Renal cortical epithelial cell (primary cell): ENCODE measurements at regions not wholly inside any gene's neighbourhood (a gene's known extent, or its start where the extent isn't known, plus 50 kb on each side); places are given as distances from the start of the nearest gene placed in this dataset.

Experiments used
- DNase-seq: peaks from one replicate; pipeline ENCODE4 v3.0.0-alpha.2; 2011; ENCODE audit warnings: low read depth

GRCh38 chr20:57080796-57081195 lies 185.6 kb downstream of the BMP7 start:
- DNase-seq, result no peak

- DNase-seq, result no peak
Measured at GRCh38 chr20:57082357-57082945, 184.0 kb downstream of the BMP7 start.

GRCh38 chr20:57083072-57083471 lies 183.4 kb downstream of the BMP7 start:
- DNase-seq, result no peak

- DNase-seq, result no peak
Measured at GRCh38 chr20:57086066-57086465, 180.4 kb downstream of the BMP7 start.

DNA sequence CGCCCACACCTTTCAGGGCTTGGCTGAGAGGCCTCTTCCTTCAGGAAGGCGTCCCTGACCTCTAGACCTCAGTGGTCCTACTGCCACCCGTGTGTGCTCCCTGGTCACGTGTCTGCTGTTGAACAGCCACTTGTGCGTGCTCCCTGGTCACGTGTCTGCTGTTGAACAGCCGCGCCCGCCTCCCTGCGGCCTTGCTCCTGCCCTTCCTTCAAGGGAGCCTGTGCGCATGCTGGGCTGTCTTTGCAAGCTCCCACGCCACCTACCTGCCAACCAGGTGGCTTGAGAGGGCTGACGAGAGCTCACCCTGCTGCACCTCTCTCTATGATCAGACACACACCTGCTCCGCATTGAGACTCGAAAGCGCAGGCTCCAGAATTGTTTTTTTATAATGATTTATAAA lies 179.3 kb downstream of the BMP7 start:
- no peak for DNase-seq

- no peak for DNase-seq
Measured at GRCh38 chr20:57087705-57088104, 178.7 kb downstream of the BMP7 start.

GRCh38 chr20:57088436-57088835 lies 178.0 kb downstream of the BMP7 start:
- no peak for DNase-seq

- DNase-seq, result no peak
Measured at GRCh38 chr20:57089699-57090144, 176.7 kb downstream of the BMP7 start.

DNA sequence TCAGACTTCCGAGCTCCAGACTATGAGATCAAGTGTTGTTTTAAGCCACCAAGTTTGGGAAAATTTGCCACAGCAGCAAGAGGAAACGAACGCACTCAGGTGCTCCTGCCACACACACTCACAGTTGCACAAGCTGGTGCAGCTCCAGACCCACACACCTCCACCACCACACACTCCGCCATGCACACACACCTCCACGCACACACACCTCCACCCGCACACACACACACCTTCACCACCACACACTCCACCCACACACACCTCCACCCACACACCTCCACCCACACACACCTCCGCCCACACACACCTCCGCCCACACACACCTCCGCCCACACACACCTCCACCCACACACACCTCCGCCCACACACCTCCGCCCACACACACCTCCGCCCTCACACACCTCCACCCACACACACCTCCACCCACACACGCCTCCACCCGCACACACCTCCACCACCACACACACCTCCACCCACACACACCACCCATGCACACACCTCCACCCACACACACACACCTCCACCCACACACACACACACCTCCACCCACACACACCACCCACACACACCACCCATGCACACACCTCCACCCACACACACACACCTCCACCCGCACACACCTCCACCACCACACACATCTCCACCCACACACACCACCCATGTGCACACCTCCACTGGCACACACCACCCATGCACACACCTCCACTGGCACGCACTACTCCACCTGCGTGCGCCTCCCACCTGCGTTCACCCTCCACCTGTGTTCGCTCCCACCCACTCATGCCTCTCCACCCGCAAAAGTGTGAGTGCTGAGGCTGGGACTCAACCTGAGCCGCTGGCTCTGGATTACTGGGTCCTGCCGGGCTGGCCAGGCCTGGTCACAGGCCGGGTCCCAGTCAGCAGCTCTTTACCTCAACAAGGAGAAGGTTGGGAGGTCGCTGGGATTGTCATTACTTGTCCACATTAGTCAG lies 175.6 kb downstream of the BMP7 start:
- DNase-seq, result no peak

DNA sequence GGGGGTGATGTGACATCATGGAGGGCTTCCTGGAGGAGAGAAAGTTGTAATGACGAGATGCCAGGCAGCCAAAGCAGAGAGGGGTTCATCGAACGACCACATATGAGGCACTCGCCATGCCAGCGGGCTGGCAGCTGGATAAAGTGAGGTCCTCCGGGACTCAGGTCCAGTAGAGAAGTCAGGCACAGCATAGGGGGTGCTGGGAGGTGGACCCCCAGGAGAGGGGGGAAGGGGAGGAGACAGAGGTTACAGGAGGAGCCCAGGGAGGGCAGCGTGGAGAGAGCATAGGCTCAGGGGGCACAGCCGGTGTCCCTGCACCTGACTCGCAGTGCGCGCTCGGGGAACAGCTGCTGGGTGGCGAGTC lies 174.7 kb downstream of the BMP7 start:
- no peak for DNase-seq

DNA sequence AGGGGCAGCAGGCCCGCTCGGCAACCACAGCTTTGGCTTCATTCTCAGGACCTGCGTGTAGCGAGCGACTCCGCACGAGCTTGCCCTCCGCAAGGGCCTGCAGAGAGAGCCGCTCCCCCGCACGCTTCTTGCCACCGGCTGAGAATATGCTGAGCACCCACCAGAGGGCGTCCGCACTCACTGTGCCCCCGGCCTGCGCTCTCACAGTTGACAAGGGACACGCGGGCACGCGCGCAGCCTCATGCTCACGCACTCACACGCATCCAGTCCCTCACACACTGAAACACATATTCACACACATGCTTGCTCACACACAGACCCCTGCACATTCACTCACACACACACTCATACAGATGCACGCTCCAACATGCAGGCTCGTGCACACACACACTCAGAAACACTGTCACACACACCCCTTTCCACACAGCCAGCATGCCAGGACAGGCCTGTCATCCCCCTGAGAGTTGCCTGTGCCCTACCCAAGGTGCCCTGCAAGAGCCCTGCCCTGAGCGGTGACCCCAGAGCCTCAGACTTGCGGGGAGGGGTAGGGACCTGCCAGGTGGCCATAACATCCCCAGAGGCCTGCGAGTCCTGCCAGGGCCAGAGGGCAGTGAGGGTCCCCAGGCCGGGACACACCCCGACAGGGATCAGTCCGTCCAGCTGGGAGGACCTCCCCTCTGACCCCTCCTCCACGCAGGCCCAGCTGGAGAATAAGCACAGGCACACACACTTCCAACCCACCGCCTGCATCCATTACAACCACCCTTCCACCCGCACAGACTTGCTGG lies 174.1 kb downstream of the BMP7 start:
- DNase-seq, result no peak

- no peak for DNase-seq
Measured at GRCh38 chr20:57092900-57093530, 173.4 kb downstream of the BMP7 start.

- DNase-seq, result no peak
Measured at GRCh38 chr20:57093766-57094165, 172.7 kb downstream of the BMP7 start.

- no peak for DNase-seq
Measured at GRCh38 chr20:57094252-57094891, 172.1 kb downstream of the BMP7 start.

DNA sequence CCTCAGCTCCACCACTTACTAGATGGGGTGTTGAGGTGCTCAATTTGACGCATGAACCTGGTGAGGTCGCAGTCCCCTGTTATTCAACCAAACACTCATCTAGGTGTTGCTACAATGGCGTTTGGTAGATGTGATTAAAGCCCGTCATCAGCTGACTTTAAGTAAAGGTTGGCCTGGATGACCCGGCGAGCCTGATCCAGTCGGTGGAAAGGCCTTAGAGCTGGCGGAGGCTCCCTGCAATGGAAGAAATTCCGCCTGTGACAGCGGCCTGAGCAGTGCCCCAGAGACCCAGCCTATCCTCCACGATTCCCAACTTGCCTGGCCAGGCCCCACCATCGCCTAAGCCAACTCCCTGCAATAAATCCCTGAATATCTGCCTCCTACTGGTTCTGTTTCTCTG lies 171.4 kb downstream of the BMP7 start:
- DNase-seq, result no peak

- DNase-seq, result no peak
Measured at GRCh38 chr20:57095426-57095825, 171.0 kb downstream of the BMP7 start.

- no peak for DNase-seq
Measured at GRCh38 chr20:57097245-57097915, 169.1 kb downstream of the BMP7 start.

- DNase-seq, result no peak
Measured at GRCh38 chr20:57102160-57102559, 164.3 kb downstream of the BMP7 start.

- no peak for DNase-seq
Measured at GRCh38 chr20:57102566-57102965, 163.9 kb downstream of the BMP7 start.

- no peak for DNase-seq
Measured at GRCh38 chr20:57103146-57103800, 163.2 kb downstream of the BMP7 start.
